ENCODE measurements at regions not wholly inside any gene's neighbourhood (a gene's known extent, or its start where the extent isn't known, plus 50 kb on each side); places are given as distances from the start of the nearest gene placed in this dataset.
"Not testable (repeated sequence)": the region's sequence is repeated elsewhere in the genome, so short reads cannot be mapped to it uniquely, and the experiment has no call there.

- no peak for DNase-seq
Observed at GRCh38 chr10:7027237-7027912, 383.5 kb downstream of the SFMBT2 start.

GRCh38 chr10:7026818-7027217 is 384.0 kb downstream of the SFMBT2 start:
- no peak for DNase-seq

GRCh38 chr10:7025296-7025695 is 385.5 kb downstream of the SFMBT2 start:
- no peak for DNase-seq

GRCh38 chr10:7015457-7015856 is 395.4 kb downstream of the SFMBT2 start:
- DNase-seq, result no peak

GRCh38 chr10:7014721-7015120 is 396.1 kb downstream of the SFMBT2 start:
- DNase-seq, result no peak

GRCh38 chr10:7011994-7012393 is 398.8 kb downstream of the SFMBT2 start:
- no peak for DNase-seq

- no peak for DNase-seq
Observed at GRCh38 chr10:7008645-7009044, 402.2 kb downstream of the SFMBT2 start.

GRCh38 chr10:7007600-7008190 is 403.1 kb downstream of the SFMBT2 start:
- no peak for DNase-seq

- no peak for DNase-seq
Observed at GRCh38 chr10:7006566-7006965, 404.3 kb downstream of the SFMBT2 start.

GRCh38 chr10:7003831-7004395 is 406.9 kb downstream of the SFMBT2 start:
- no peak for DNase-seq

- no peak for DNase-seq
Observed at GRCh38 chr10:7000061-7000460, 410.8 kb downstream of the SFMBT2 start.

GRCh38 chr10:6999232-6999925 is 411.5 kb downstream of the SFMBT2 start:
- no peak for DNase-seq

GRCh38 chr10:6997509-6997908 is 413.3 kb downstream of the SFMBT2 start:
- DNase-seq, result no peak

- no peak for DNase-seq
Observed at GRCh38 chr10:6996431-6996830, 414.4 kb downstream of the SFMBT2 start.

GRCh38 chr10:6995831-6996230 is 415.0 kb downstream of the SFMBT2 start:
- no peak for DNase-seq

GRCh38 chr10:6995341-6995740 is 415.3 kb upstream of the PRKCQ start:
- DNase-seq, result no peak

GRCh38 chr10:6990891-6991290 is 410.8 kb upstream of the PRKCQ start:
- DNase-seq, result no peak

GRCh38 chr10:6988654-6989053 is 408.6 kb upstream of the PRKCQ start:
- no peak for DNase-seq

GRCh38 chr10:6987536-6987945 is 407.5 kb upstream of the PRKCQ start:
- no peak for DNase-seq

GRCh38 chr10:6986927-6987326 is 406.9 kb upstream of the PRKCQ start:
- DNase-seq, result no peak

GRCh38 chr10:6985644-6986043 is 405.6 kb upstream of the PRKCQ start:
- no peak for DNase-seq

GRCh38 chr10:6984971-6985370 is 404.9 kb upstream of the PRKCQ start:
- no peak for DNase-seq

- DNase-seq, result not testable (repeated sequence)
Observed at GRCh38 chr10:6984016-6984415, 403.9 kb upstream of the PRKCQ start.

- no peak for DNase-seq
Observed at GRCh38 chr10:6980353-6980752, 400.3 kb upstream of the PRKCQ start.

Measured in CD4-positive, alpha-beta T cell treated with Interleukin-4 for 4 hours (primary cell).